ENCODE measurements at regions not wholly inside any gene's neighbourhood (a gene's known extent, or its start where the extent isn't known, plus 50 kb on each side); places are given as distances from the start of the nearest gene placed in this dataset.
"Not testable (repeated sequence)": the region's sequence is repeated elsewhere in the genome, so short reads cannot be mapped to it uniquely, and the experiment has no call there.

DNA sequence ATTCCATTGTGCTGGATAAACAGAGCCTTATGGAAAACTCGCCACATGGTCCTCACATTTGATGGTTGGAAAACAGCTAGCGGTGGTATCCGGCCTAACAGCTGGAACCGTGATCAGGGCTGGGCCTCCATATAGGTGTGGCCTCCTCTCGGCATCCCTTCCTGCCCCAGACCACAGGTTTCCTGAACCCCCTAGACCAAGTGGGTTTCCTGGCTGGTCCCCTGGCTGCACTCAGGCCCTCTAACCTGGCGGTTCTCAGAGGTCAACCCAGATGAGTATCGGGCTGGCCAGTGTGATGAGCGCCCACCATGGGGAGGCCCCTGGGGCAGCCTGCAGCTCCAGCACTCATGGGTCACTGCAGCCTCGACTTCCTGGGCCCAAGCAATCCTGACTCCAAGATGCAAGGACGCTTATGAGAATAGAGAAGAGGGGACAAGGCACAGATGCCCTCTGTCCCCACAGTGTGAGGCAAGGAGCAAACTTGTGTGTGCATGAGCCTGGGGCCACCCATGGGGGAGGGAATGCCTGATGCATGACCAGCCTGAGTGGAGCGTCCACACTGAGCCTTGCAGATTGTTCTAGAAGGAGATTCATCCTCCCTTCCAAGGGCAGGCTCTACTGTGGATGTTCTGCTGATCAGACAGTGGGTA is 53.4 kb upstream of the WNT7B start:
- Histone ChIP-seq H3K36me3 (ENCODE audit: control insufficient read depth, insufficient read depth, low read length) (no peaks in the 10 kb centered on the region), H3K27me3 (replicated peaks; ENCODE audit: control insufficient read depth, insufficient read depth, low read length) (peaks cover 3% of the 10 kb centered on the region), H3K4me3 (replicated peaks; ENCODE audit: low read depth, low read length) (no peak overlapping the region)
- no peak for DNase-seq (ENCODE audit: extremely low read depth, insufficient read length)
- TF ChIP-seq, protein P1, sequence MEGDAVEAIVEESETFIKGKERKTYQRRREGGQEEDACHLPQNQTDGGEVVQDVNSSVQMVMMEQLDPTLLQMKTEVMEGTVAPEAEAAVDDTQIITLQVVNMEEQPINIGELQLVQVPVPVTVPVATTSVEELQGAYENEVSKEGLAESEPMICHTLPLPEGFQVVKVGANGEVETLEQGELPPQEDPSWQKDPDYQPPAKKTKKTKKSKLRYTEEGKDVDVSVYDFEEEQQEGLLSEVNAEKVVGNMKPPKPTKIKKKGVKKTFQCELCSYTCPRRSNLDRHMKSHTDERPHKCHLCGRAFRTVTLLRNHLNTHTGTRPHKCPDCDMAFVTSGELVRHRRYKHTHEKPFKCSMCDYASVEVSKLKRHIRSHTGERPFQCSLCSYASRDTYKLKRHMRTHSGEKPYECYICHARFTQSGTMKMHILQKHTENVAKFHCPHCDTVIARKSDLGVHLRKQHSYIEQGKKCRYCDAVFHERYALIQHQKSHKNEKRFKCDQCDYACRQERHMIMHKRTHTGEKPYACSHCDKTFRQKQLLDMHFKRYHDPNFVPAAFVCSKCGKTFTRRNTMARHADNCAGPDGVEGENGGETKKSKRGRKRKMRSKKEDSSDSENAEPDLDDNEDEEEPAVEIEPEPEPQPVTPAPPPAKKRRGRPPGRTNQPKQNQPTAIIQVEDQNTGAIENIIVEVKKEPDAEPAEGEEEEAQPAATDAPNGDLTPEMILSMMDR (IDR thresholded peaks at IDR 0.05; ENCODE audit: insufficient read depth, low read length, poor library complexity, severe bottlenecking), result no peak

DNA sequence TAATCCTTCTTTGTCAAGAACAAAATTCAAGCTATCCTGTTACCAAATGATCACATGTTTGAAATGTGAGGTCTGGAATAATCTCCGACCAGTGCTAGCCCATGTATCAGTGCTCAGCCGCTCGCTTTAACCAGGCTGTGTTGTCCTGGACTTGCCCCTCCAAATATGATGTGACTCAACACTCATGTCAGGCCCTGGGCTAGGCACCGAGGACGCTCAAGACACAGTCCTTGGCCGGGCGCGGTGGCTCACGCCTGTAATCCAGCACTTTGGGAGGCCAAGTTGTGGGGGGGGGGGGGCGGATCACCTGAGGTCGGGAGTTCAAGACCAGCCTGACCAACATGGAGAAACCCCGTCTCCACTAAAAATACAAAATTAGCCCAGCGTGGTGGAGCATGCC is 54.1 kb upstream of the WNT7B start:
- no peak overlapping the region for H3K4me3 ChIP-seq (replicated peaks; ENCODE audit: low read depth, low read length)
- TF ChIP-seq, protein P1 (IDR thresholded peaks at IDR 0.05; ENCODE audit: insufficient read depth, low read length, poor library complexity, severe bottlenecking), result no peak

DNA sequence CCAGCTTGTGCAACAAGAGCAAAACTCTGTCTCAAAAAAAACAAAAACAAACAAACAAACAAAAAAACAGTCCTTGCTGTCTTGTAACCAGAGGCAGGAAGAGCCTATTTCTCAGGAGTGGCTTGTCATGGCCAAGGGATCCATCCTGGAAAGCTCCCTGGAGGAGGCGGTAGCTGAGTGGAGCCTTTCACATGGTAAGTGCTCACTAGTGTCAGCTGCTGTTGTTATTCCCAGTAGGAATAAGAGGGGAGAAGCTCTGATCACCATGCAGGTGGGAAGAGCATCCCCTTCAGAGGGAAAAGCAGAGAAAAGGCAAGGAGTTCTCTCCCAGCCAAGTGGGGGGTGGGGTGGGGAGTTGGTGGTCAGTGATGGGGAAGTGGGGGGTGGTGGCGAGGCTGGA is 54.6 kb upstream of the WNT7B start:
- TF ChIP-seq, protein P1 (IDR thresholded peaks at IDR 0.05; ENCODE audit: insufficient read depth, low read length, poor library complexity, severe bottlenecking), result no peak

More for the DNA sequence above, 54.1 kb upstream of the WNT7B start:
- no peak for DNase-seq (ENCODE audit: extremely low read depth, insufficient read length)
- Histone ChIP-seq H3K36me3 (ENCODE audit: control insufficient read depth, insufficient read depth, low read length) (no peaks in the 10 kb centered on the region), H3K27me3 (replicated peaks; ENCODE audit: control insufficient read depth, insufficient read depth, low read length) (peaks cover 3% of the 10 kb centered on the region)

DNA sequence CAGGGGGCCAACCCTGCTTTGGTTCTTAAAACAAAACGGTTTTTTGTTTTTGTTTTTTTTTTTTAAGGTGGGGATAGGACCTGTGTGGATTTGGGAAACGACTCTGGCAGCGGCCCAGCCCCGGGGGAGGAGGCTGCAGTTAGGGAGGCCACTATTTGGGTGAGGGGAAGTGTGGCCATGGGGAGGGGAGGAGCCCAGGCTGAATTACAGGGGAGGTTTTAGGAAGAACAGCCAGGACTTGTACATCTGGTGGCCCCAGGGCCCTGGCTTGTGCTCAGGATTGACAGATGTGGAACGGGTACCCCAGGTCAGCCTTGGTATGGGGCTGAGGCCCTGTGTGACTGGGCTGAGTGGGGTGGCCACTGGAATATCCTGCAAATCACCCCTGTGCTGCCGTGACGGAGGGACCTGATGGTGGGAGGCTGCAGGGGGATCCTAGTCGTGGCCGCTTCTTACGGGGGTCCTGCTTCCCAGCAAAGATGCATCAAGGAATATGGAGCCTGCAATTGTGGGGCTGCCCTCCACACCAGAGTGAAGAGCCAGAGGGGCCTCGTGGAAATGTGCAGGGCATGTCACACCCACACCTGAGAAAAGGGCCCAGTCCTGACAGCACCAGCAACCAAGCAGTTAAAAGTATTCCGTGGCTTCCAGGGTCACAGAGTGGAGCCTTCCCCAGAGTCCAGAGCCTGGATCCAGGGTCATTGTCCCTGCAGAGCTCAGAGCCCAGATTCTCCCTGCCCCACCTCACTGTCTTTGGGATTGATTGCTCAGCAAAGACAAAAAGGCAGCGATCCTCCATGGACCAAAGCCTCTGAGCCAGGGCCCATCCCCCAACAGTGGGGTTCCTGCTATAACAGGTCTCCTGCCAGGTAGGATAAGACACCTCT is 55.2 kb upstream of the WNT7B start:
- DNase-seq (ENCODE audit: extremely low read depth, insufficient read length), result no peak

More for the DNA sequence above, 54.6 kb upstream of the WNT7B start:
- DNase-seq (ENCODE audit: extremely low read depth, insufficient read length), result no peak
- H3K36me3 ChIP-seq (ENCODE audit: control insufficient read depth, insufficient read depth, low read length), result no peaks in the 10 kb centered on the region
- H3K27me3 ChIP-seq (replicated peaks; ENCODE audit: control insufficient read depth, insufficient read depth, low read length), result peaks cover 3% of the 10 kb centered on the region
- H3K4me3 ChIP-seq (replicated peaks; ENCODE audit: low read depth, low read length), result no peak overlapping the region

DNA sequence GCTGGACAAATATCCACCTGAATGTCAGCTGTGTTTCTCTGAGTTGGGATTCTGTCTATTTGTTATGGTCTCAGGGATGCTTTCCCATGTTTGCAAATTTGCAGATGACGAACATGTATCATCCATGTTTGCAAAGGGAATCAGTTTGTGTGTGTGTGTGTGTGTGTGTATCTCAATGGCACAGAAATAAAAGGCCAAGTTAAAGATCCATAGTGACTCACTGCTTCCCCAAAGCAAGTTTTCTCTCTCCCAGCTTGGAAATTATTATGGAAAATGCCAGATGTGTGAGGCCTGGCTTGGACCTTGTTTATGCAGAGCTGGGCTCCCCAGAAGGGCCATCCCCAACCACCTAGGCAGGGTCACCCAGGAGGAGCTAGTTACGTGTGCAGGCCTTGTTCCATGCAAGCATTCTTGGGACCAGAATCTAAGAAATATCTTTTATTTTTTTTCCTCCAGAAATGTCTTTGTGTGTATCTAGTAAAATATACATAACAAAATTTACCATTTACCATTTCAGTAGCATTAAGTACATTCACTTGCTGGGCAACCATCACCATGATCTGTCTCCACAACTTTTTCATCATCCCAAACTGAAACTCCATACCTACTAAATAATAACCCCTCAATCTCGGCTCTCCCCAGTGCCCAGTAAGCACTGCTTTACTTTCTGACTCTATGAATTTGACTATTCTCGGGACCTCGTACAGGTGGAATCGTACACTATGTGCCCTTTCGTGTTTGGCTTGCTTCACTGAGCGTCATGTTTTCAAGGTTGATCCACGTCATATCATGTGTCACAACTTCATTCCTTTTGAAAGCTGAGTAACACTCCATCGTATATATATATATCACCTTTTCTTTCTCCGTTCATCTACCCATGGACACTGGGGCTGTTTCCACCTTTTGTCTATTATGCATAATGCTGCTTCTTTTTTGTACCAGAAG is 56.6 kb upstream of the WNT7B start:
- H3K4me3 ChIP-seq (replicated peaks; ENCODE audit: low read depth, low read length), result no peak overlapping the region
- no peaks in the 10 kb centered on the region for H3K27me3 ChIP-seq (replicated peaks; ENCODE audit: control insufficient read depth, insufficient read depth, low read length)
- no peaks in the 10 kb centered on the region for H3K36me3 ChIP-seq (ENCODE audit: control insufficient read depth, insufficient read depth, low read length)
- TF ChIP-seq, protein P1 (IDR thresholded peaks at IDR 0.05; ENCODE audit: insufficient read depth, low read length, poor library complexity, severe bottlenecking), result no peak
- no peak for DNase-seq (ENCODE audit: extremely low read depth, insufficient read length)

More for the DNA sequence above, 55.2 kb upstream of the WNT7B start:
- peaks cover 3% of the 10 kb centered on the region for H3K27me3 ChIP-seq (replicated peaks; ENCODE audit: control insufficient read depth, insufficient read depth, low read length)
- TF ChIP-seq, protein P1 (IDR thresholded peaks at IDR 0.05; ENCODE audit: insufficient read depth, low read length, poor library complexity, severe bottlenecking), result no peak
- no peaks in the 10 kb centered on the region for H3K36me3 ChIP-seq (ENCODE audit: control insufficient read depth, insufficient read depth, low read length)
- H3K4me3 ChIP-seq (replicated peaks; ENCODE audit: low read depth, low read length), result no peak overlapping the region

DNA sequence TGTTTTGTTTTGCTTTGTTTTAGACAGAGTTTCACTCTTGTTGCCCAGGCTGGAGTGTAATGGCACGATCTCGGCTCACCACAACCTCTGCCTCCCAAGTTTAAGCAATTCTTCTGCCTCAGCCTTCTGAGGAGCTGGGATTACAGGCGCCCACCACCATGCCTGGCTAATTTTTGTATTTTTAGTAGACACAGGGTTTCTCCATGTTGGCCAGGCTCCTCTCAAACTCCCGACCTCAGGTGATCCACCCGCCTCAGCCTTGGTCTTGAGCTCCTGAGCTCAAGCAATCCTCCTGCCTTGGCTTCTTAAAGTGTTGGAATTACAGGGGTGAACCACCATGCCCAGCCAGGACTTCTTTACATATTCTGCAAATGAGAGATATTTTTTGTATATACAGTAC is 57.5 kb upstream of the WNT7B start:
- not testable (repeated sequence) for H3K4me3 ChIP-seq (replicated peaks; ENCODE audit: low read depth, low read length); H3K36me3 ChIP-seq (ENCODE audit: control insufficient read depth, insufficient read depth, low read length); DNase-seq (ENCODE audit: extremely low read depth, insufficient read length); H3K27me3 ChIP-seq (replicated peaks; ENCODE audit: control insufficient read depth, insufficient read depth, low read length)

All from GM06990 (cell line).